Type B pancreatic cell (in vitro differentiated cells): ENCODE measurements at regions not wholly inside any gene's neighbourhood (a gene's known extent, or its start where the extent isn't known, plus 50 kb on each side); places are given as distances from the start of the nearest gene placed in this dataset.
A peak's percentile ranks its signal among the peaks of the same experiment; 100 is the strongest.

Source experiments
- DNase-seq: peaks from one replicate; pipeline ENCODE4 v3.0.0; 2021; ENCODE audit warnings: mixed read lengths; ENCODE audit not compliant: unreplicated experiment; ENCODE audit errors: extremely low spot score
- H3K27ac Mint-ChIP-seq: 2 replicates; pipeline ENCODE4 v1.8.0; 2021; ENCODE audit warnings: mild to moderate bottlenecking, mixed read lengths
- H3K27me3 Mint-ChIP-seq: 2 replicates; pipeline ENCODE4 v1.8.0; 2021; ENCODE audit warnings: mixed read lengths
- H3K36me3 Mint-ChIP-seq: 2 replicates; pipeline ENCODE4 v1.8.0; 2021; ENCODE audit warnings: mixed read lengths
- H3K4me1 Mint-ChIP-seq: one replicate; pipeline ENCODE4 v1.8.0; 2021; ENCODE audit warnings: mixed read lengths; ENCODE audit not compliant: unreplicated experiment
- H3K4me3 Mint-ChIP-seq: 2 replicates; pipeline ENCODE4 v1.8.0; 2021; ENCODE audit warnings: mild to moderate bottlenecking, mixed read lengths
- H3K9me3 Mint-ChIP-seq: 2 replicates; pipeline ENCODE4 v1.8.0; 2021; ENCODE audit warnings: mixed read lengths
- CTCF ChIP-seq: fragments of 200-600 bp; sonication (generic); conservative IDR thresholded peaks from 2 replicates; pipeline ENCODE4 v1.5.0; 2021; ENCODE audit warnings: antibody characterized with exemption, mild to moderate bottlenecking

DNA sequence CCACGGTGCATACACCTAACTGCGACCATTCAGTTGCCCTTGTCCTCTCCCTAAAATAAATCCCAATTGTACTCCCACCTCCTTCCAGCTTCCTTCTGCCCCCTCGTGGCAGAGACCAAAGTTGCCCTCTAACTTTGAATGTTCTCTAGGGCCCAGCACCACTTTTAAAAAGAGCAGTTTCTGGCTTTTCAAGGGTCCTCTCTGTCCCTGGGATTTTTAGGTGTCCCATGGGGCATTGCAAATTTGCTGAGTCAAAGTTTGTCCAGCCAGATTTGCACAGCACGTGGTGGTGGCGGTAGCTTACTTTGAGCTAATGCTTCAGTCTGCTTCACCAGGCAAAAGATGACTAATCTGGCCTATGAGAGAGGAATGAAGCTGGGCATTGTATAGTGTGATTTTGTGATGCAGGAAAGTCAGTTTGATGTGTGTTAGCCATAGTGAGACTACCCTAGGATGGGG, 100.2 kb downstream of the PERP start:
- H3K27me3 Mint-ChIP-seq = no peaks in the 10 kb centered on the region
- H3K36me3 Mint-ChIP-seq = no peaks in the 10 kb centered on the region
- peak; percentile 71 for TF ChIP-seq CTCF
- no peak for DNase-seq
- peak overlapping the region; percentile 76 for H3K27ac Mint-ChIP-seq
- H3K9me3 Mint-ChIP-seq = no peaks in the 10 kb centered on the region
- H3K4me3 Mint-ChIP-seq = no peak overlapping the region
- peaks cover 12% of the 10 kb centered on the region for H3K4me1 Mint-ChIP-seq

- no peak for TF ChIP-seq CTCF
- Mint-ChIP-seq H3K4me3 (no peak overlapping the region), H3K4me1 (peaks cover 12% of the 10 kb centered on the region), H3K9me3 (no peaks in the 10 kb centered on the region), H3K27ac (no peak overlapping the region), H3K27me3 (no peaks in the 10 kb centered on the region), H3K36me3 (no peaks in the 10 kb centered on the region)
- no peak for DNase-seq
Observed at GRCh38 chr6:138008791-138009190, 98.4 kb downstream of the PERP start.

- H3K9me3 Mint-ChIP-seq = no peaks in the 10 kb centered on the region
- H3K27ac Mint-ChIP-seq = no peak overlapping the region
- DNase-seq = no peak
- no peaks in the 10 kb centered on the region for H3K36me3 Mint-ChIP-seq
- no peak for TF ChIP-seq CTCF
- H3K4me3 Mint-ChIP-seq = no peak overlapping the region
- H3K4me1 Mint-ChIP-seq = peaks cover 12% of the 10 kb centered on the region
- H3K27me3 Mint-ChIP-seq = no peaks in the 10 kb centered on the region
Observed at GRCh38 chr6:138011413-138011812, 95.8 kb downstream of the PERP start.

DNA sequence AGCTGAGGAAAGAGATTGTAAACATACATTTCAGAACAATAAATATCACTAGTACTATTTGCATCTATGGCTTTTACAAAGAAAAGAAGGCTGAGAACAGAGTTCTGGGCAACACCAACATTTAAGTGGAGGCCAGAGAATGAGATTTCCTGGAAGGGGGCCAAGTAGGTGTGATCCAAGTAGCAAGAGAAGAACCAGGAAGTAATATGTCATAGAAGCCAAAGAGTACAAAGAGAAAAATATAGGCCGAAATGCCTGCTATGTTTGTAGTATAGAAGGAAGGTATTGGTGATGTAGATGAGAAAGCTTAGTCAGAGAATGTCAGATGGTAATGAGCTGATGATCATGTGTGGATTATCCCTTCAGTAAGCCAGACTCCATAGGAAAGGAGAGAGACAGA, 94.5 kb downstream of the PERP start:
- no peak overlapping the region for H3K4me3 Mint-ChIP-seq
- H3K27ac Mint-ChIP-seq = no peak overlapping the region
- no peaks in the 10 kb centered on the region for H3K27me3 Mint-ChIP-seq
- H3K4me1 Mint-ChIP-seq = peaks cover 3% of the 10 kb centered on the region
- H3K9me3 Mint-ChIP-seq = no peaks in the 10 kb centered on the region
- H3K36me3 Mint-ChIP-seq = no peaks in the 10 kb centered on the region
- no peak for TF ChIP-seq CTCF
- no peak for DNase-seq

DNA sequence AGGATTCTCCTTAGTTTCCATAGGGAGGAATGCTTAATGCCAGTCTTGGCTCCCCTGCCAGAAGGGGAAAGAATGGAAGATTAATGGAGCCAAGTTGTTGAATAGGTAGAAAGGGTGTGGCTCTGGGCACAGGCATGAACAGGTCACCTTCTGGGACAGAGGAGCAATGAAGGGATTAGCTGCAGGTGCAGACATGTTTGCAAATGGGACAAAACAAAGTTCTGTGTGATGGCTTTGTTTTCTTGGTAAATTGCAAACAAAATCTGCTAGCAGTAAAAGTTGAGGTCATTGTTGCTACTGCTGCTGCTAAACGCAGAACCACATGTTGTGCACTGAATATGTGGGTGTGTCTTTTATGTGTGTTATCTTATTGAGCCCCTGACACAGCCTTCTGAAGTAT, 93.3 kb downstream of the PERP start:
- H3K27me3 Mint-ChIP-seq = no peaks in the 10 kb centered on the region
- H3K36me3 Mint-ChIP-seq = no peaks in the 10 kb centered on the region
- TF ChIP-seq CTCF = no peak
- H3K4me3 Mint-ChIP-seq = no peak overlapping the region
- H3K27ac Mint-ChIP-seq = no peak overlapping the region
- H3K4me1 Mint-ChIP-seq = peaks cover 3% of the 10 kb centered on the region
- no peak for DNase-seq
- H3K9me3 Mint-ChIP-seq = no peaks in the 10 kb centered on the region

DNA sequence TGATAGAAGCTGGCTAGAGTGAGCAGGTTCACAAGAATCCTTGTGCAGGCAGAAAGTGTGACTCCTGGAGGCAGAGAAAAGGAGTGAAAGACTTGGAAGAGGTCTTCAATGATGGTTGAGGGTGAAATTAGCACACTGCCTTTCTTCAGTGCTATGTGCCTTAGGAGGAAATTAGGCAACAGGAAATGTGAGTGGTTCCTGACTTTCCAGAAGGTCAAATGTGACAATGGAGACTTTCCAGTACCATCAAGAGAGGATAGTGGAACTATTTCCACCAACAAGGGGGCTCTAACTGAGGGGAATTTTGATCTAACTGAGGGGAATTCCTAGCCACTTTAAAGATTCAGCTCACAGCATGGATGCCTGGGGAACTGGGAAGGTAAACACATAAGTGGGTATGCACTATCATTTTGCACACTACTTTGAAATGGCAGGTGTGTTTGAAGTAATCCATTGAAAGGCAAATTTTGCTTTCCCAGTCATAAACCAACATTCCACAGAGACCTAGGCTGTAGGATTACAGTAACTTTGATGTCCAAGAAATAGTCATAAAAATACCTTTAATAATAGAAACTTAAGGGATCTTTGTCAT, 90.0 kb downstream of the PERP start:
- H3K9me3 Mint-ChIP-seq = peaks cover 5% of the 10 kb centered on the region
- H3K36me3 Mint-ChIP-seq = no peaks in the 10 kb centered on the region
- H3K4me1 Mint-ChIP-seq = no peaks in the 10 kb centered on the region
- TF ChIP-seq CTCF = no peak
- no peak overlapping the region for H3K27ac Mint-ChIP-seq
- no peaks in the 10 kb centered on the region for H3K27me3 Mint-ChIP-seq
- no peak for DNase-seq
- no peak overlapping the region for H3K4me3 Mint-ChIP-seq
